Middle frontal gyrus (tissue), 1 donor: ENCODE measurements at regions not wholly inside any gene's neighbourhood (a gene's known extent, or its start where the extent isn't known, plus 50 kb on each side); places are given as distances from the start of the nearest gene placed in this dataset.
"Not testable (repeated sequence)": the region's sequence is repeated elsewhere in the genome, so short reads cannot be mapped to it uniquely, and the experiment has no call there.

Source experiments
- DNase-seq: peaks from one replicate; pipeline ENCODE4 v3.0.0-alpha.2; 2015; ENCODE audit warnings: low spot score; ENCODE audit errors: extremely low spot score

- DNase-seq: no peak
These were observed 71.6 kb upstream of the CYP1B1 start for GRCh38 chr2:38147333-38148121.

GRCh38 chr2:38146907-38147307 is 71.0 kb upstream of the CYP1B1 start:
- DNase-seq: no peak

- no peak for DNase-seq
These were observed 70.4 kb upstream of the CYP1B1 start for GRCh38 chr2:38146275-38146906.

- DNase-seq: no peak
These were observed 69.3 kb upstream of the CYP1B1 start for GRCh38 chr2:38145236-38145635.

- no peak for DNase-seq
These were observed 66.7 kb upstream of the CYP1B1 start for GRCh38 chr2:38142627-38143026.

GRCh38 chr2:38141501-38141900 is 65.5 kb upstream of the CYP1B1 start:
- DNase-seq: no peak

GRCh38 chr2:38138996-38139395 is 63.0 kb upstream of the CYP1B1 start:
- no peak for DNase-seq

GRCh38 chr2:38138419-38138818 is 62.5 kb upstream of the CYP1B1 start:
- DNase-seq: no peak

- not testable (repeated sequence) for DNase-seq
These were observed 62.0 kb upstream of the CYP1B1 start for GRCh38 chr2:38137958-38138357.

- DNase-seq: no peak
These were observed 55.7 kb upstream of the CYP1B1 start for GRCh38 chr2:38131676-38132075.

- no peak for DNase-seq
These were observed 54.9 kb upstream of the CYP1B1 start for GRCh38 chr2:38130876-38131275.

GRCh38 chr2:38129987-38130386 is 54.0 kb upstream of the CYP1B1 start:
- DNase-seq: no peak

GRCh38 chr2:38129481-38129880 is 53.5 kb upstream of the CYP1B1 start:
- no peak for DNase-seq

- DNase-seq: no peak
These were observed 52.7 kb upstream of the CYP1B1 start for GRCh38 chr2:38128653-38129052.

- no peak for DNase-seq
These were observed 51.3 kb upstream of the CYP1B1 start for GRCh38 chr2:38127277-38127676.

GRCh38 chr2:38125842-38126241 is 49.9 kb upstream of the CYP1B1 start:
- DNase-seq: no peak
